Mesendoderm (in vitro differentiated cells): ENCODE measurements at regions not wholly inside any gene's neighbourhood (a gene's known extent, or its start where the extent isn't known, plus 50 kb on each side); places are given as distances from the start of the nearest gene placed in this dataset.
A peak's percentile ranks its signal among the peaks of the same experiment; 100 is the strongest.

Experiments
- DNase-seq: peaks from one replicate; pipeline ENCODE4 v3.0.0; 2013
- H2AK5ac ChIP-seq: 2 replicates; pipeline ENCODE4 v1.6.1; 2013; ENCODE audit warnings: low read length, inconsistent platforms
- H2BK120ac ChIP-seq: 2 replicates; pipeline ENCODE4 v1.6.1; 2013; ENCODE audit warnings: low read depth, mild to moderate bottlenecking, low read length, moderate library complexity, mixed read lengths
- H2BK15ac ChIP-seq: replicated peaks from 2 replicates; pipeline ENCODE4 v1.6.1; 2013; ENCODE audit warnings: low read depth, mild to moderate bottlenecking, moderate library complexity
- H2BK5ac ChIP-seq: 2 replicates; pipeline ENCODE4 v1.6.1; 2013; ENCODE audit warnings: low read length, inconsistent platforms
- H3K18ac ChIP-seq: 2 replicates; pipeline ENCODE4 v1.6.1; 2013; ENCODE audit warnings: mild to moderate bottlenecking, low read length, mixed read lengths
- H3K23ac ChIP-seq: one replicate; pipeline ENCODE4 v1.6.1; 2013; ENCODE audit warnings: low read length
- H3K27ac ChIP-seq: 2 replicates; pipeline ENCODE4 v1.5.1; 2013; ENCODE audit warnings: low read depth, mild to moderate bottlenecking, inconsistent platforms, low read length, moderate library complexity
- H3K27me3 ChIP-seq: 2 replicates; pipeline ENCODE4 v1.6.1; 2013; ENCODE audit warnings: low read length, control low read depth, mild to moderate bottlenecking, inconsistent platforms; ENCODE audit not compliant: insufficient read depth, poor library complexity
- H3K36me3 ChIP-seq: 2 replicates; pipeline ENCODE4 v1.6.1; 2013; ENCODE audit warnings: low read length, inconsistent platforms; ENCODE audit not compliant: control insufficient read depth, insufficient read depth
- H3K4ac ChIP-seq: one replicate; pipeline ENCODE4 v1.6.1; 2013; ENCODE audit warnings: low read depth, mild to moderate bottlenecking, low read length, moderate library complexity
- H3K4me1 ChIP-seq: 2 replicates; pipeline ENCODE4 v1.6.1; 2013; ENCODE audit warnings: low read depth, low read length, inconsistent platforms; ENCODE audit not compliant: control insufficient read depth
- H3K4me2 ChIP-seq: 2 replicates; pipeline ENCODE4 v1.6.1; 2013; ENCODE audit warnings: low read length
- H3K4me3 ChIP-seq: 2 replicates; pipeline ENCODE4 v1.5.1; 2013; ENCODE audit warnings: mild to moderate bottlenecking, low read length
- H3K56ac ChIP-seq: one replicate; pipeline ENCODE4 v1.6.1; 2013; ENCODE audit warnings: low read length
- H3K79me1 ChIP-seq: 2 replicates; pipeline ENCODE4 v1.6.1; 2013; ENCODE audit warnings: low read length, inconsistent platforms
- H3K79me2 ChIP-seq: 2 replicates; pipeline ENCODE4 v1.6.1; 2013; ENCODE audit warnings: mild to moderate bottlenecking, low read length; ENCODE audit not compliant: control insufficient read depth, insufficient read depth
- H3K9ac ChIP-seq: 2 replicates; pipeline ENCODE4 v1.6.1; 2013; ENCODE audit warnings: low read length, inconsistent platforms
- H4K5ac ChIP-seq: one replicate; pipeline ENCODE4 v1.6.1; 2013; ENCODE audit warnings: low read length
- H4K8ac ChIP-seq: one replicate; pipeline ENCODE4 v1.6.1; 2013; ENCODE audit warnings: low read depth, mild to moderate bottlenecking, control low read depth, low read length, moderate library complexity
- WGBS: extraction: QIAGEN DNeasy Blood & Tissue Kit; methylation state at CpG from one replicate; pipeline ENCODE4 v1.1.7; 2013; ENCODE audit warnings: low lambda C conversion rate, missing lambda C conversion rate; ENCODE audit not compliant: insufficient coverage; ENCODE audit errors: extremely low coverage; 5-methylcytosine and 5-hydroxymethylcytosine counted together

- WGBS: no CpG with 5 or more reads among the region's 19 CpGs
- no peak overlapping the region for H4K5ac ChIP-seq
- no peak overlapping the region for H3K4me3 ChIP-seq
- H3K79me1 ChIP-seq: no peaks in the 10 kb centered on the region
- H2BK15ac ChIP-seq: no peak overlapping the region
- H3K9ac ChIP-seq: no peak overlapping the region
- H3K56ac ChIP-seq: no peak overlapping the region
- no peak overlapping the region for H3K27ac ChIP-seq
- no peak overlapping the region for H3K18ac ChIP-seq
- H2AK5ac ChIP-seq: no peak overlapping the region
- H3K4ac ChIP-seq: no peak overlapping the region
- H3K4me1 ChIP-seq: no peaks in the 10 kb centered on the region
- H4K8ac ChIP-seq: no peak overlapping the region
- H2BK120ac ChIP-seq: no peak overlapping the region
- H3K36me3 ChIP-seq: no peaks in the 10 kb centered on the region
- no peaks in the 10 kb centered on the region for H3K27me3 ChIP-seq
- peak; percentile 5 for DNase-seq
- H3K4me2 ChIP-seq: no peak overlapping the region
- H3K23ac ChIP-seq: no peak overlapping the region
- no peaks in the 10 kb centered on the region for H3K79me2 ChIP-seq
- H2BK5ac ChIP-seq: no peak overlapping the region
Measured at GRCh38 chr6:164151161-164152120, 736.9 kb downstream of the QKI start.

- no peak overlapping the region for H3K4me3 ChIP-seq
- H3K56ac ChIP-seq: no peak overlapping the region
- H2BK15ac ChIP-seq: no peak overlapping the region
- no peaks in the 10 kb centered on the region for H3K4me1 ChIP-seq
- H3K79me1 ChIP-seq: no peaks in the 10 kb centered on the region
- H3K27ac ChIP-seq: no peak overlapping the region
- no peak overlapping the region for H3K9ac ChIP-seq
- H3K18ac ChIP-seq: no peak overlapping the region
- no CpG with 5 or more reads among the region's 8 CpGs for WGBS
- no peak overlapping the region for H3K4me2 ChIP-seq
- H3K27me3 ChIP-seq: no peaks in the 10 kb centered on the region
- no peak overlapping the region for H4K5ac ChIP-seq
- H3K23ac ChIP-seq: no peak overlapping the region
- no peaks in the 10 kb centered on the region for H3K36me3 ChIP-seq
- H4K8ac ChIP-seq: no peak overlapping the region
- no peak overlapping the region for H2BK5ac ChIP-seq
- H2BK120ac ChIP-seq: no peak overlapping the region
- H3K79me2 ChIP-seq: no peaks in the 10 kb centered on the region
- no peak for DNase-seq
- no peak overlapping the region for H2AK5ac ChIP-seq
- no peak overlapping the region for H3K4ac ChIP-seq
Measured at GRCh38 chr6:164150232-164150631, 735.7 kb downstream of the QKI start.

- no peak overlapping the region for H2AK5ac ChIP-seq
- H3K79me2 ChIP-seq: no peaks in the 10 kb centered on the region
- H3K9ac ChIP-seq: no peak overlapping the region
- no peak overlapping the region for H3K27ac ChIP-seq
- H4K5ac ChIP-seq: no peak overlapping the region
- no peak overlapping the region for H2BK120ac ChIP-seq
- no peaks in the 10 kb centered on the region for H3K79me1 ChIP-seq
- WGBS: no CpG with 5 or more reads among the region's 1 CpG
- no peaks in the 10 kb centered on the region for H3K4me1 ChIP-seq
- H2BK15ac ChIP-seq: no peak overlapping the region
- H4K8ac ChIP-seq: no peak overlapping the region
- no peak overlapping the region for H3K4me2 ChIP-seq
- H3K18ac ChIP-seq: no peak overlapping the region
- H3K56ac ChIP-seq: no peak overlapping the region
- no peaks in the 10 kb centered on the region for H3K27me3 ChIP-seq
- no peaks in the 10 kb centered on the region for H3K36me3 ChIP-seq
- no peak overlapping the region for H3K4me3 ChIP-seq
- DNase-seq: no peak
- no peak overlapping the region for H3K4ac ChIP-seq
- no peak overlapping the region for H3K23ac ChIP-seq
- H2BK5ac ChIP-seq: no peak overlapping the region
Measured at GRCh38 chr6:164148788-164149187, 734.3 kb downstream of the QKI start.

GRCh38 chr6:164144316-164144715 is 729.8 kb downstream of the QKI start:
- Histone ChIP-seq H3K56ac (no peak overlapping the region), H3K79me2 (no peaks in the 10 kb centered on the region), H3K4me2 (no peak overlapping the region), H2BK15ac (no peak overlapping the region), H4K8ac (no peak overlapping the region), H2BK120ac (no peak overlapping the region), H3K27ac (no peak overlapping the region), H3K9ac (no peak overlapping the region), H3K27me3 (no peaks in the 10 kb centered on the region), H3K4ac (no peak overlapping the region), H4K5ac (no peak overlapping the region), H3K36me3 (no peaks in the 10 kb centered on the region), H3K4me3 (no peak overlapping the region), H3K23ac (no peak overlapping the region), H3K4me1 (no peaks in the 10 kb centered on the region), H3K18ac (no peak overlapping the region), H2AK5ac (no peak overlapping the region), H2BK5ac (no peak overlapping the region), H3K79me1 (no peaks in the 10 kb centered on the region)
- no peak for DNase-seq
- no CpG with 5 or more reads among the region's 13 CpGs for WGBS

- Histone ChIP-seq H3K4me1 (no peaks in the 10 kb centered on the region), H2BK15ac (no peak overlapping the region), H3K27me3 (no peaks in the 10 kb centered on the region), H4K8ac (no peak overlapping the region), H3K4ac (no peak overlapping the region), H3K23ac (no peak overlapping the region), H2AK5ac (no peak overlapping the region), H3K9ac (no peak overlapping the region), H3K79me1 (no peaks in the 10 kb centered on the region), H3K4me3 (no peak overlapping the region), H2BK5ac (no peak overlapping the region), H3K36me3 (no peaks in the 10 kb centered on the region), H3K27ac (no peak overlapping the region), H2BK120ac (no peak overlapping the region), H3K79me2 (no peaks in the 10 kb centered on the region), H4K5ac (no peak overlapping the region), H3K4me2 (no peak overlapping the region), H3K18ac (no peak overlapping the region), H3K56ac (no peak overlapping the region)
- WGBS: 100% methylated on average over 1 of the region's 5 CpGs
- peak; percentile 10 for DNase-seq
Measured at GRCh38 chr6:164142322-164142721, 727.8 kb downstream of the QKI start.
